Small intestine (tissue), 7 donors: ENCODE measurements at regions not wholly inside any gene's neighbourhood (a gene's known extent, or its start where the extent isn't known, plus 50 kb on each side); places are given as distances from the start of the nearest gene placed in this dataset.

Source experiments
- DNase-seq, 2 donors: peaks; one replicate each; pipeline versions ENCODE4 v3.0.0 to v3.0.0-alpha.2; 2013
- FAIRE-seq: peaks from 2 replicates; lab custom pipeline; 2012; peaks lifted over from hg19 to GRCh38; lab: Jason Lieb, UNC
- H3K27ac ChIP-seq, 3 donors: one replicate each; pipeline ENCODE4 v1.5.1; 2013; ENCODE audit warnings: low read length in 2 of 3, mild to moderate bottlenecking in 2 of 3, control low read depth in 1 of 3, inconsistent platforms in 1 of 3, low read depth in 1 of 3, moderate library complexity in 1 of 3
- H3K27me3 ChIP-seq, 3 donors: one replicate each; pipeline ENCODE4 v1.6.1; 2013; ENCODE audit warnings: low read length in 3 of 3, inconsistent platforms in 1 of 3; ENCODE audit not compliant: control insufficient read depth in 3 of 3, insufficient read depth in 3 of 3
- H3K36me3 ChIP-seq, 3 donors: one replicate each; pipeline ENCODE4 v1.6.1; 2013; ENCODE audit warnings: low read length in 3 of 3, inconsistent platforms in 1 of 3, low read depth in 1 of 3, mild to moderate bottlenecking in 1 of 3, moderate library complexity in 1 of 3; ENCODE audit not compliant: control insufficient read depth in 3 of 3, insufficient read depth in 2 of 3
- H3K4me1 ChIP-seq, 3 donors: one replicate each; pipeline ENCODE4 v1.6.1; 2013; ENCODE audit warnings: low read length in 2 of 3, inconsistent platforms in 1 of 3, low read depth in 1 of 3, mild to moderate bottlenecking in 1 of 3, moderate library complexity in 1 of 3; ENCODE audit not compliant: control insufficient read depth in 3 of 3, insufficient read depth in 2 of 3
- H3K4me3 ChIP-seq, 3 donors: one replicate each; pipeline ENCODE4 v1.5.1; 2013; ENCODE audit warnings: low read length in 3 of 3, control low read depth in 1 of 3, inconsistent platforms in 1 of 3, low read depth in 1 of 3, mild to moderate bottlenecking in 1 of 3, moderate library complexity in 1 of 3
- H3K9me3 ChIP-seq, 2 donors: one replicate each; pipeline ENCODE4 v1.6.1; 2013; ENCODE audit warnings: low read depth in 1 of 2, low read length in 1 of 2; ENCODE audit not compliant: control insufficient read depth in 2 of 2, insufficient read depth in 1 of 2
- WGBS, 3 donors: extraction: QIAGEN DNeasy Blood & Tissue Kit; methylation state at CpG; one replicate each; pipeline ENCODE4 v1.1.7; 2013; 5-methylcytosine and 5-hydroxymethylcytosine counted together
- donor health status: healthy with polysubstance abuse.
- donor health status: control.
- donor health status: control.
- donor health status: Bipolar disorder and iron deficiency.
- donor health status: healthy.

GRCh38 chr18:66795051-66795450 lies 191.2 kb upstream of the CDH19 start:
- Histone ChIP-seq H3K27ac (no peak overlapping the region), H3K4me3 (no peak overlapping the region), H3K9me3 (no peaks in the 10 kb centered on the region), H3K4me1 (no peaks in the 10 kb centered on the region), H3K27me3 (no peaks in the 10 kb centered on the region), H3K36me3 (no peaks in the 10 kb centered on the region)
- 32 to 47% (median 46%) methylated on average over 3 of the region's 3 CpGs for WGBS, 3 donors
- DNase-seq: peak in 1 of 2 donors; percentile 1
- no peak for FAIRE-seq

- DNase-seq: no peak
- Histone ChIP-seq H3K27ac (no peak overlapping the region), H3K9me3 (no peaks in the 10 kb centered on the region), H3K36me3 (no peaks in the 10 kb centered on the region), H3K4me1 (no peaks in the 10 kb centered on the region), H3K27me3 (no peaks in the 10 kb centered on the region), H3K4me3 (no peak overlapping the region)
- no peak for FAIRE-seq
- 60 to 69% (median 62%) methylated on average over 3 of the region's 3 CpGs for WGBS, 3 donors
Observed at GRCh38 chr18:66792466-66792865, 188.6 kb upstream of the CDH19 start.

DNA sequence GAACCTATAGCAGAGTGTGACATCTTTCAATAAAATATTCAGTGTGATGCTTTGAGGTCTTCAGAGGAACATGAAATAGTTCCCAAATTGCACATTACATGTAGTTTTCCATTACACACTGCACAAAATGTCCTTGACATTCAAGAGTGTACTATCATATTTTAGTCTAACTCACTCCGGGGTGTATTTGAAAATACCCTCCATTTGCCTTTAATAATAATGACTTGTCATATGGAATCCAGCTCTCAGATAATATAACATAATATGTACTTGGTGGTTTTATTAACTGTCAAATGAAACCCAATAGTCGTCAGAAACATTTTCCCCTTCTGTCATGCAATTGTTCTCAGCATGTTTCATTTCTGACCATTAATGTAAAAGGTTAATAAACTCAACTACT lies 176.7 kb upstream of the CDH19 start:
- Histone ChIP-seq H3K27me3 (no peaks in the 10 kb centered on the region), H3K27ac (no peak overlapping the region), H3K36me3 (no peaks in the 10 kb centered on the region), H3K4me3 (no peak overlapping the region), H3K9me3 (no peaks in the 10 kb centered on the region), H3K4me1 (no peaks in the 10 kb centered on the region)
- 82 to 87% (median 86%) methylated on average over 2 of the region's 2 CpGs for WGBS, 3 donors
- DNase-seq (no peak), FAIRE-seq (no peak)

- DNase-seq: no peak
- no peak overlapping the region for H3K27ac ChIP-seq
- no peak for FAIRE-seq
- no peaks in the 10 kb centered on the region for H3K9me3 ChIP-seq
- 88 to 90% (median 90%) methylated on average over 3 of the region's 3 CpGs for WGBS, 3 donors
- H3K36me3 ChIP-seq: no peaks in the 10 kb centered on the region
- no peaks in the 10 kb centered on the region for H3K4me1 ChIP-seq
- no peak overlapping the region for H3K4me3 ChIP-seq
- H3K27me3 ChIP-seq: no peaks in the 10 kb centered on the region
Observed at GRCh38 chr18:66778048-66778447, 174.2 kb upstream of the CDH19 start.

DNA sequence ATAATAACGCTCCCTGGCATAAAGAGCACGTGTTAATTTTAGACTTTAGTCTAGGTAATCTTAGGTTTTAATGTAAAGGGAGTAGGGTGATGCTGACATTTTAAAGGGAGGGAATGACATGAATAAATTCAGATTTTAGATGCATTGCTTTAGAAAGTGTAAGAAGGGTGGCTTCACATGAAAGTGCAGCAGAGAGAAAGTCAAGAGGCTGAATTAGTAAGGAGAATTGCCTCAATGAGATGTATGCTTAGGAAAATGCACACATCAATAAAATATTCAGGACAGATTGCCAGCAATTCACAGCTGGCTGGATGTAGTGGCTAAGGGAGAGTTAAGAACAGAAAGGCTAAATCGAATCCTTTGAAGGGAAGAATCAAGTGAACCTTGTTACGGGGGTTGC lies 165.5 kb upstream of the CDH19 start:
- FAIRE-seq (no peak), DNase-seq (no peak)
- no peak overlapping the region for H3K4me3 ChIP-seq
- no peaks in the 10 kb centered on the region for H3K27me3 ChIP-seq
- H3K9me3 ChIP-seq: no peaks in the 10 kb centered on the region
- 54 to 78% (median 71%) methylated on average over 4 of the region's 4 CpGs for WGBS, 3 donors
- H3K4me1 ChIP-seq: no peaks in the 10 kb centered on the region
- H3K36me3 ChIP-seq: no peaks in the 10 kb centered on the region
- H3K27ac ChIP-seq: no peak overlapping the region

GRCh38 chr18:66764230-66764629 lies 160.3 kb upstream of the CDH19 start:
- no peak for FAIRE-seq
- 87 to 88% (median 87%) methylated on average over 4 of the region's 4 CpGs for WGBS, 3 donors
- Histone ChIP-seq H3K9me3 (no peaks in the 10 kb centered on the region), H3K27me3 (no peaks in the 10 kb centered on the region), H3K36me3 (no peaks in the 10 kb centered on the region), H3K4me3 (no peak overlapping the region), H3K4me1 (no peaks in the 10 kb centered on the region), H3K27ac (no peak overlapping the region)
- DNase-seq: no peak

GRCh38 chr18:66761166-66761565 lies 157.3 kb upstream of the CDH19 start:
- DNase-seq (no peak), FAIRE-seq (no peak)
- Histone ChIP-seq H3K4me3 (no peak overlapping the region), H3K4me1 (no peaks in the 10 kb centered on the region), H3K9me3 (no peaks in the 10 kb centered on the region), H3K27ac (no peak overlapping the region), H3K27me3 (no peaks in the 10 kb centered on the region), H3K36me3 (no peaks in the 10 kb centered on the region)
- WGBS, 3 donors: 80 to 96% (median 87%) methylated on average over 4 of the region's 4 CpGs

GRCh38 chr18:66760559-66760958 lies 156.7 kb upstream of the CDH19 start:
- H3K36me3 ChIP-seq: no peaks in the 10 kb centered on the region
- H3K9me3 ChIP-seq: no peaks in the 10 kb centered on the region
- FAIRE-seq: no peak
- WGBS, 3 donors: 83 to 88% (median 85%) methylated on average over 4 of the region's 4 CpGs
- no peak overlapping the region for H3K4me3 ChIP-seq
- no peak overlapping the region for H3K27ac ChIP-seq
- H3K27me3 ChIP-seq: no peaks in the 10 kb centered on the region
- H3K4me1 ChIP-seq: no peaks in the 10 kb centered on the region
- no peak for DNase-seq

GRCh38 chr18:66759050-66759828 lies 155.3 kb upstream of the CDH19 start:
- Histone ChIP-seq H3K36me3 (no peaks in the 10 kb centered on the region), H3K27me3 (no peaks in the 10 kb centered on the region), H3K4me1 (no peaks in the 10 kb centered on the region), H3K4me3 (no peak overlapping the region), H3K9me3 (no peaks in the 10 kb centered on the region), H3K27ac (no peak overlapping the region)
- WGBS, 3 donors: 81 to 97% (median 94%) methylated on average over 6 of the region's 6 CpGs
- FAIRE-seq (no peak), DNase-seq (no peak)
